Left forelimb (tissue), 1 donor: ENCODE measurements at regions not wholly inside any gene's neighbourhood (a gene's known extent, or its start where the extent isn't known, plus 50 kb on each side); places are given as distances from the start of the nearest gene placed in this dataset.

Experiments used
- DNase-seq: peaks from one replicate; pipeline ENCODE4 v3.0.0-alpha.2; 2018; ENCODE audit warnings: low spot score

- no peak for DNase-seq
These were observed 53.5 kb downstream of the ZNF608 start for GRCh38 chr5:124692950-124693349.

GRCh38 chr5:124692324-124692723, 54.1 kb downstream of the ZNF608 start:
- DNase-seq: no peak

GRCh38 chr5:124689653-124690052, 56.8 kb downstream of the ZNF608 start:
- DNase-seq: no peak

GRCh38 chr5:124686239-124687004, 60.0 kb downstream of the ZNF608 start:
- no peak for DNase-seq

GRCh38 chr5:124685404-124685930, 61.0 kb downstream of the ZNF608 start:
- DNase-seq: no peak

GRCh38 chr5:124683917-124684555, 62.4 kb downstream of the ZNF608 start:
- no peak for DNase-seq

- no peak for DNase-seq
These were observed 66.8 kb downstream of the ZNF608 start for GRCh38 chr5:124679578-124680199.

GRCh38 chr5:124678922-124679519, 67.4 kb downstream of the ZNF608 start:
- DNase-seq: no peak

GRCh38 chr5:124678468-124678867, 68.0 kb downstream of the ZNF608 start:
- DNase-seq: no peak

- DNase-seq: no peak
These were observed 68.8 kb downstream of the ZNF608 start for GRCh38 chr5:124677374-124678351.

- DNase-seq: no peak
These were observed 70.2 kb downstream of the ZNF608 start for GRCh38 chr5:124675931-124676846.

GRCh38 chr5:124671193-124671592, 75.2 kb downstream of the ZNF608 start:
- no peak for DNase-seq

- DNase-seq: no peak
These were observed 75.7 kb downstream of the ZNF608 start for GRCh38 chr5:124670722-124671184.

- no peak for DNase-seq
These were observed 76.3 kb downstream of the ZNF608 start for GRCh38 chr5:124669956-124670721.

- DNase-seq: no peak
These were observed 77.2 kb downstream of the ZNF608 start for GRCh38 chr5:124669300-124669648.

- DNase-seq: no peak
These were observed 77.8 kb downstream of the ZNF608 start for GRCh38 chr5:124668353-124669299.

- no peak for DNase-seq
These were observed 80.8 kb downstream of the ZNF608 start for GRCh38 chr5:124665625-124666024.

- DNase-seq: no peak
These were observed 81.4 kb downstream of the ZNF608 start for GRCh38 chr5:124665035-124665434.
